ENCODE measurements at regions not wholly inside any gene's neighbourhood (a gene's known extent, or its start where the extent isn't known, plus 50 kb on each side); places are given as distances from the start of the nearest gene placed in this dataset.

GRCh38 chr13:30108913-30109237 is 198.5 kb downstream of the KATNAL1 start:
- TF ChIP-seq CTCF (IDR thresholded peaks at IDR 0.05) = no peak
- no peak for TF ChIP-seq POLR2A (IDR thresholded peaks at IDR 0.05)
